GM23338 (cell line): ENCODE measurements at regions not wholly inside any gene's neighbourhood (a gene's known extent, or its start where the extent isn't known, plus 50 kb on each side); places are given as distances from the start of the nearest gene placed in this dataset.

Source experiments
- ATAC-seq: fragments of 200-7000 bp; cut with Tn5 transposase; 3 replicates; pipeline ENCODE4 v1.9.1; 2020
- DNase-seq: peaks from one replicate; pipeline ENCODE4 v3.0.0-alpha.2; 2015; ENCODE audit warnings: low spot score
- H2AFZ ChIP-seq: fragments of 200-600 bp; sonication (generic); 2 replicates; pipeline ENCODE4 v1.8.0; 2016; ENCODE audit warnings: antibody characterized with exemption, mild to moderate bottlenecking, moderate library complexity
- H3F3A ChIP-seq: fragments of 200-600 bp; sonication (generic); replicated peaks from 2 replicates; pipeline ENCODE4 v1.8.0; 2017; ENCODE audit warnings: antibody characterized with exemption, mixed run types, low read depth
- H3K27ac ChIP-seq: fragments of 200-600 bp; sonication (generic); 2 replicates; pipeline ENCODE4 v1.6.1; 2016; ENCODE audit warnings: low read depth
- H3K27me3 ChIP-seq: fragments of 200-600 bp; sonication (generic); 2 replicates; pipeline ENCODE4 v1.8.0; 2016; ENCODE audit warnings: mild to moderate bottlenecking, mixed run types, moderate library complexity; ENCODE audit not compliant: insufficient read depth
- H3K36me3 ChIP-seq: fragments of 200-600 bp; sonication (generic); 2 replicates; pipeline ENCODE4 v1.8.0; 2016; ENCODE audit warnings: mild to moderate bottlenecking; ENCODE audit not compliant: insufficient read depth
- H3K4me1 ChIP-seq: fragments of 200-600 bp; sonication (generic); 2 replicates; pipeline ENCODE4 v1.8.0; 2016; ENCODE audit warnings: mild to moderate bottlenecking, moderate library complexity; ENCODE audit not compliant: insufficient read depth
- H3K4me2 ChIP-seq: fragments of 200-600 bp; sonication (generic); 2 replicates; pipeline ENCODE4 v1.7.1; 2017; ENCODE audit warnings: mixed run types
- H3K4me3 ChIP-seq: fragments of 200-600 bp; sonication (generic); 2 replicates; pipeline ENCODE4 v1.6.1; 2016; ENCODE audit warnings: mixed run types
- H3K79me2 ChIP-seq: fragments of 200-600 bp; sonication (generic); replicated peaks from 2 replicates; pipeline ENCODE4 v1.8.0; 2017; ENCODE audit warnings: mild to moderate bottlenecking; ENCODE audit not compliant: insufficient read depth
- H3K9me2 ChIP-seq: fragments of 200-600 bp; sonication (generic); 2 replicates; pipeline ENCODE4 v1.8.0; 2017; ENCODE audit not compliant: insufficient read depth
- H4K20me1 ChIP-seq: fragments of 200-600 bp; sonication (generic); replicated peaks from 2 replicates; pipeline ENCODE4 v1.8.0; 2017; ENCODE audit warnings: mild to moderate bottlenecking; ENCODE audit not compliant: insufficient read depth
- H3K27ac Mint-ChIP-seq: 2 replicates; pipeline ENCODE4 v1.8.0; 2020; ENCODE audit warnings: inconsistent platforms, mild to moderate bottlenecking, moderate library complexity, mixed read lengths
- H3K27me3 Mint-ChIP-seq: 3 replicates; pipeline ENCODE4 v1.8.0; 2022; ENCODE audit warnings: low read depth, mild to moderate bottlenecking, moderate library complexity, mixed read lengths, inconsistent platforms; ENCODE audit not compliant: insufficient read depth, poor library complexity
- H3K36me3 Mint-ChIP-seq: 3 replicates; pipeline ENCODE4 v1.8.0; 2021; ENCODE audit warnings: low read depth, mild to moderate bottlenecking, inconsistent platforms, moderate library complexity, mixed read lengths
- H3K4me1 Mint-ChIP-seq: 3 replicates; pipeline ENCODE4 v1.8.0; 2020; ENCODE audit warnings: mild to moderate bottlenecking, inconsistent platforms, mixed read lengths
- H3K4me3 Mint-ChIP-seq: 3 replicates; pipeline ENCODE4 v1.8.0; 2021; ENCODE audit warnings: moderate library complexity, mild to moderate bottlenecking, inconsistent platforms, mixed read lengths
- H3K9me3 Mint-ChIP-seq: 3 replicates; pipeline ENCODE4 v1.8.0; 2020; ENCODE audit warnings: moderate library complexity, mild to moderate bottlenecking, inconsistent platforms, mixed read lengths
- CREB1 ChIP-seq: fragments of 250-450 bp; sonication (Bioruptor Pico); IDR thresholded peaks from 2 replicates; pipeline ENCODE4 v1.5.0; 2020; ENCODE audit warnings: low read depth, mild to moderate bottlenecking, moderate library complexity
- EZH2 ChIP-seq: fragments of 200-600 bp; sonication (generic); IDR thresholded peaks from one replicate; pipeline ENCODE4 v1.8.0; 2017; ENCODE audit warnings: antibody characterized with exemption, mild to moderate bottlenecking, low read depth; ENCODE audit not compliant: unreplicated experiment
- EZH2phosphoT487 ChIP-seq: fragments of 200-600 bp; sonication (generic); IDR thresholded peaks from one replicate; pipeline ENCODE4 v1.8.1; 2018; ENCODE audit warnings: antibody characterized with exemption; ENCODE audit not compliant: unreplicated experiment
- JUNB ChIP-seq: IDR thresholded peaks from one replicate; pipeline ENCODE4 v1.6.1; 2016; ENCODE audit warnings: antibody characterized with exemption; ENCODE audit not compliant: unreplicated experiment
- NANOG ChIP-seq: IDR thresholded peaks from 2 replicates; pipeline ENCODE4 v1.6.1; 2016; ENCODE audit warnings: antibody characterized with exemption, borderline replicate concordance
- POLR2AphosphoS5 ChIP-seq: IDR thresholded peaks from 2 replicates; pipeline ENCODE4 v1.6.1; 2016; ENCODE audit warnings: antibody characterized with exemption, low read depth
- STAT1 ChIP-seq: IDR thresholded peaks from one replicate; pipeline ENCODE4 v1.6.1; 2016; ENCODE audit warnings: antibody characterized with exemption; ENCODE audit not compliant: unreplicated experiment
- ZNF331 ChIP-seq: fragments of 250-450 bp; sonication (Bioruptor Pico); IDR thresholded peaks from 2 replicates; pipeline ENCODE4 v1.5.0; 2020; ENCODE audit warnings: low read depth, mild to moderate bottlenecking, moderate library complexity
- TF ChIP-seq, protein P1 (sequence below), 2 experiments: fragments of 200-600 bp in 1 of 2; sonication (generic) in 1 of 2; conservative IDR thresholded peaks; 2 replicates each; pipeline versions ENCODE4 v1.5.1 to v1.6.1; 2016 to 2017; ENCODE audit warnings: antibody characterized with exemption in 2 of 2, low read depth in 2 of 2, mild to moderate bottlenecking in 2 of 2, moderate library complexity in 1 of 2
- TF ChIP-seq, protein P2 (sequence below): IDR thresholded peaks from one replicate; pipeline ENCODE4 v1.6.1; 2018; ENCODE audit warnings: antibody characterized with exemption; ENCODE audit not compliant: unreplicated experiment

DNA sequence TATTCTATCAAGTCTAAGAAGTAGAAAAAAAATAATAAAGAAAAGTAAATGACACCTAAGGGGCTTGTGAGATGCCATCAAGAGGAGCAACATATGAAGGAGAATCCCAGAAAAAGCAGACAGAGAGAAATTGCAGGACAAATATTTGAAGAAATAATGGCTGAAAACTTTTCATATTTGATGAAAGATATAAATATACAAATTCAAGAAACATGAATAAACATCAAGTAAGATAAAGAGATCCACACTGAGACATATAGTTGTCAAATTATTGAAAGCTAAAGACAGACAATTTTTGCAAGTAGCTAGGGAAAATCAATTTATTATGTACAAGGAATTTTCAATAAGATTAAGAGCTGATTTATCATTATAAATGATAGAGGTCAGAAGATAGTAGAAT lies 558.0 kb downstream of the ZWINT start:
- Histone ChIP-seq H2AFZ (no peak overlapping the region), H3K79me2 (no peaks in the 10 kb centered on the region), H3K4me2 (no peak overlapping the region), H4K20me1 (no peaks in the 10 kb centered on the region), H3K27me3 (no peaks in the 10 kb centered on the region), H3K4me3 (no peak overlapping the region), H3K9me2 (no peaks in the 10 kb centered on the region), H3K36me3 (no peaks in the 10 kb centered on the region), H3F3A (no peaks in the 10 kb centered on the region), H3K27ac (no peak overlapping the region), H3K4me1 (no peaks in the 10 kb centered on the region)
- TF ChIP-seq POLR2AphosphoS5 (no peak), JUNB (no peak), NANOG (no peak), EZH2 (no peak), EZH2phosphoT487 (no peak), STAT1 (no peak), ZNF331 (no peak), CREB1 (CRISPR knock-in tag) (no peak)
- TF ChIP-seq, protein P1, sequence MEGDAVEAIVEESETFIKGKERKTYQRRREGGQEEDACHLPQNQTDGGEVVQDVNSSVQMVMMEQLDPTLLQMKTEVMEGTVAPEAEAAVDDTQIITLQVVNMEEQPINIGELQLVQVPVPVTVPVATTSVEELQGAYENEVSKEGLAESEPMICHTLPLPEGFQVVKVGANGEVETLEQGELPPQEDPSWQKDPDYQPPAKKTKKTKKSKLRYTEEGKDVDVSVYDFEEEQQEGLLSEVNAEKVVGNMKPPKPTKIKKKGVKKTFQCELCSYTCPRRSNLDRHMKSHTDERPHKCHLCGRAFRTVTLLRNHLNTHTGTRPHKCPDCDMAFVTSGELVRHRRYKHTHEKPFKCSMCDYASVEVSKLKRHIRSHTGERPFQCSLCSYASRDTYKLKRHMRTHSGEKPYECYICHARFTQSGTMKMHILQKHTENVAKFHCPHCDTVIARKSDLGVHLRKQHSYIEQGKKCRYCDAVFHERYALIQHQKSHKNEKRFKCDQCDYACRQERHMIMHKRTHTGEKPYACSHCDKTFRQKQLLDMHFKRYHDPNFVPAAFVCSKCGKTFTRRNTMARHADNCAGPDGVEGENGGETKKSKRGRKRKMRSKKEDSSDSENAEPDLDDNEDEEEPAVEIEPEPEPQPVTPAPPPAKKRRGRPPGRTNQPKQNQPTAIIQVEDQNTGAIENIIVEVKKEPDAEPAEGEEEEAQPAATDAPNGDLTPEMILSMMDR (conservative IDR thresholded peaks at IDR 0.05; ENCODE audit: low read depth in 2 of 2) = no peak
- TF ChIP-seq, protein P2, sequence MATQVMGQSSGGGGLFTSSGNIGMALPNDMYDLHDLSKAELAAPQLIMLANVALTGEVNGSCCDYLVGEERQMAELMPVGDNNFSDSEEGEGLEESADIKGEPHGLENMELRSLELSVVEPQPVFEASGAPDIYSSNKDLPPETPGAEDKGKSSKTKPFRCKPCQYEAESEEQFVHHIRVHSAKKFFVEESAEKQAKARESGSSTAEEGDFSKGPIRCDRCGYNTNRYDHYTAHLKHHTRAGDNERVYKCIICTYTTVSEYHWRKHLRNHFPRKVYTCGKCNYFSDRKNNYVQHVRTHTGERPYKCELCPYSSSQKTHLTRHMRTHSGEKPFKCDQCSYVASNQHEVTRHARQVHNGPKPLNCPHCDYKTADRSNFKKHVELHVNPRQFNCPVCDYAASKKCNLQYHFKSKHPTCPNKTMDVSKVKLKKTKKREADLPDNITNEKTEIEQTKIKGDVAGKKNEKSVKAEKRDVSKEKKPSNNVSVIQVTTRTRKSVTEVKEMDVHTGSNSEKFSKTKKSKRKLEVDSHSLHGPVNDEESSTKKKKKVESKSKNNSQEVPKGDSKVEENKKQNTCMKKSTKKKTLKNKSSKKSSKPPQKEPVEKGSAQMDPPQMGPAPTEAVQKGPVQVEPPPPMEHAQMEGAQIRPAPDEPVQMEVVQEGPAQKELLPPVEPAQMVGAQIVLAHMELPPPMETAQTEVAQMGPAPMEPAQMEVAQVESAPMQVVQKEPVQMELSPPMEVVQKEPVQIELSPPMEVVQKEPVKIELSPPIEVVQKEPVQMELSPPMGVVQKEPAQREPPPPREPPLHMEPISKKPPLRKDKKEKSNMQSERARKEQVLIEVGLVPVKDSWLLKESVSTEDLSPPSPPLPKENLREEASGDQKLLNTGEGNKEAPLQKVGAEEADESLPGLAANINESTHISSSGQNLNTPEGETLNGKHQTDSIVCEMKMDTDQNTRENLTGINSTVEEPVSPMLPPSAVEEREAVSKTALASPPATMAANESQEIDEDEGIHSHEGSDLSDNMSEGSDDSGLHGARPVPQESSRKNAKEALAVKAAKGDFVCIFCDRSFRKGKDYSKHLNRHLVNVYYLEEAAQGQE = no peak
- Mint-ChIP-seq H3K4me3 (no peak overlapping the region), H3K27ac (no peak overlapping the region), H3K27me3 (no peaks in the 10 kb centered on the region), H3K4me1 (peaks cover 4% of the 10 kb centered on the region; the same call in 2 of the 3 replicates), H3K9me3 (no peaks in the 10 kb centered on the region), H3K36me3 (no peaks in the 10 kb centered on the region)
- ATAC-seq (no peak), DNase-seq (no peak)

DNA sequence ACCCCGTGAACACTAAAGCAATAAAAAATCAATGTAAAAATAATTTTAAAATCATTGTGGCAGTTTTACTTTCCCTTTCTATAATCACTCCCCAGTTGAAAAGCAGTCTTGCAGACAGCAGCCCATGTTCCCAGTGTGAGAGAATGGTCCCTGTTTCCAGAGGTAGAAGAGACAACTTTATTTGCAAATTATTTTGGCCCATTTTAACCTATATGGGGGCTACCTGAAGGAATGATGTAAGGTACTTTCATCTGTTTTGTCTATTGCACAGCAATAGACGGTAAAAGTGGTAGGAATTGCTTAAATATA lies 559.8 kb downstream of the ZWINT start:
- Histone ChIP-seq H3F3A (no peaks in the 10 kb centered on the region), H3K36me3 (no peaks in the 10 kb centered on the region), H3K79me2 (no peaks in the 10 kb centered on the region), H3K9me2 (no peaks in the 10 kb centered on the region), H2AFZ (no peak overlapping the region), H3K27me3 (no peaks in the 10 kb centered on the region), H3K4me3 (no peak overlapping the region), H3K4me2 (no peak overlapping the region), H3K4me1 (peaks cover 7% of the 10 kb centered on the region), H4K20me1 (no peaks in the 10 kb centered on the region), H3K27ac (no peak overlapping the region)
- no peaks in the 10 kb centered on the region for H3K27me3 Mint-ChIP-seq
- no peak overlapping the region for H3K4me3 Mint-ChIP-seq
- peaks cover 15% of the 10 kb centered on the region; the same call in 2 of the 3 replicates for H3K4me1 Mint-ChIP-seq
- no peaks in the 10 kb centered on the region for H3K9me3 Mint-ChIP-seq
- DNase-seq (no peak), ATAC-seq (no peak)
- H3K36me3 Mint-ChIP-seq = no peaks in the 10 kb centered on the region
- no peak overlapping the region for H3K27ac Mint-ChIP-seq
- TF ChIP-seq, protein P1 (conservative IDR thresholded peaks at IDR 0.05; ENCODE audit: low read depth in 2 of 2) = no peak
